Sigmoid colon (tissue), 3 donors: ENCODE measurements at regions not wholly inside any gene's neighbourhood (a gene's known extent, or its start where the extent isn't known, plus 50 kb on each side); places are given as distances from the start of the nearest gene placed in this dataset.
"Not testable (repeated sequence)": the region's sequence is repeated elsewhere in the genome, so short reads cannot be mapped to it uniquely, and the experiment has no call there.

Source experiments
- POLR2A ChIP-seq, 2 donors: fragments of 450-650 bp; IDR thresholded peaks; one replicate each; pipeline ENCODE4 v1.6.1; 2016; ENCODE audit warnings: antibody characterized with exemption in 2 of 2, mild to moderate bottlenecking in 2 of 2, moderate library complexity in 2 of 2
- TF ChIP-seq, protein P1 (sequence below), 4 experiments: fragments of 450-650 bp in 3 of 4; fragments of 200-600 bp in 1 of 4; IDR thresholded peaks; one replicate each; pipeline ENCODE4 v1.5.1; 2016 to 2019; ENCODE audit warnings: antibody characterized with exemption in 4 of 4, mild to moderate bottlenecking in 3 of 4, moderate library complexity in 2 of 4

DNA sequence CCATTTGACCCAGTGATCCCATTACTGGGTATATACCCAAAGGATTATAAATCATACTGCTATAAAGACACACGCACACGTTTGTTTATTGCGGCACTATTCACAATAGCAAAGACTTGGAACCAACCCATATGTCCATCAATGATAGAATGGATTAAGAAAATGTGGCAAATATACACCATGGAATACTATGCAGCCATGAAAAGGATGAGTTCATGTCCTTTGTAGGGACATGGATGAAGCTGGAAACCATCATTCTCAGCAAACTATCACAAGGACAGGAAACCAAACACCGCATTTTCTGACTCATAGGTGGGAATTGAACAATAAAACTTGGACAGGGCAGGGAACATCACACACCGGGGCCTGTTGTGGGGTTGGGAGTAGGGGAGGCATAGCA, 213.9 kb downstream of the S1PR1 start:
- TF ChIP-seq POLR2A (IDR thresholded peaks at IDR 0.05), result not testable (repeated sequence)
- TF ChIP-seq, protein P1, sequence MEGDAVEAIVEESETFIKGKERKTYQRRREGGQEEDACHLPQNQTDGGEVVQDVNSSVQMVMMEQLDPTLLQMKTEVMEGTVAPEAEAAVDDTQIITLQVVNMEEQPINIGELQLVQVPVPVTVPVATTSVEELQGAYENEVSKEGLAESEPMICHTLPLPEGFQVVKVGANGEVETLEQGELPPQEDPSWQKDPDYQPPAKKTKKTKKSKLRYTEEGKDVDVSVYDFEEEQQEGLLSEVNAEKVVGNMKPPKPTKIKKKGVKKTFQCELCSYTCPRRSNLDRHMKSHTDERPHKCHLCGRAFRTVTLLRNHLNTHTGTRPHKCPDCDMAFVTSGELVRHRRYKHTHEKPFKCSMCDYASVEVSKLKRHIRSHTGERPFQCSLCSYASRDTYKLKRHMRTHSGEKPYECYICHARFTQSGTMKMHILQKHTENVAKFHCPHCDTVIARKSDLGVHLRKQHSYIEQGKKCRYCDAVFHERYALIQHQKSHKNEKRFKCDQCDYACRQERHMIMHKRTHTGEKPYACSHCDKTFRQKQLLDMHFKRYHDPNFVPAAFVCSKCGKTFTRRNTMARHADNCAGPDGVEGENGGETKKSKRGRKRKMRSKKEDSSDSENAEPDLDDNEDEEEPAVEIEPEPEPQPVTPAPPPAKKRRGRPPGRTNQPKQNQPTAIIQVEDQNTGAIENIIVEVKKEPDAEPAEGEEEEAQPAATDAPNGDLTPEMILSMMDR (IDR thresholded peaks at IDR 0.05), result not testable (repeated sequence)
